ENCODE measurements at regions not wholly inside any gene's neighbourhood (a gene's known extent, or its start where the extent isn't known, plus 50 kb on each side); places are given as distances from the start of the nearest gene placed in this dataset.

GRCh38 chr2:116074161-116074560 lies 1631.7 kb downstream of the DPP10 start:
- in situ Hi-C loops (cut with MboI; ENCODE audit: low pct_ligation_motif_present in 1 of 4, low pct_unique_long_range_greater_than_20kb in 1 of 4, low sequenced_read_pairs in 3 of 4): no loop called here
- H3K27me3 ChIP-seq: no peaks in the 10 kb centered on the region
- no peak overlapping the region for H3K27ac ChIP-seq
- H3K36me3 ChIP-seq: no peaks in the 10 kb centered on the region
- H3K9me3 ChIP-seq: peaks cover 0 to 2% of the 10 kb centered on the region in 2 donors
- H3K4me3 ChIP-seq: no peak overlapping the region
- TF ChIP-seq POLR2A (IDR thresholded peaks at IDR 0.05) (no peak), POLR2AphosphoS5 (IDR thresholded peaks at IDR 0.05) (no peak), CTCF (IDR thresholded peaks at IDR 0.05) (no peak), EP300 (IDR thresholded peaks at IDR 0.05; ENCODE audit: low read depth) (no peak)
- DNase-seq: no peak
- intact Hi-C loops (cut with DNase I; ENCODE audit: low total_unique reads): no loop called here
- H3K4me1 ChIP-seq: no peaks in the 10 kb centered on the region
- WGBS, 2 donors (ENCODE audit: low coverage in 1 of 2): 77 to 95% methylated on average over 4 of the region's 4 CpGs

- WGBS, 2 donors (ENCODE audit: low coverage in 1 of 2): 62 to 69% methylated on average over 3 of the region's 3 CpGs
- Histone ChIP-seq H3K27me3 (no peaks in the 10 kb centered on the region), H3K4me1 (no peaks in the 10 kb centered on the region), H3K27ac (no peak overlapping the region), H3K9me3 (no peaks in the 10 kb centered on the region), H3K36me3 (no peaks in the 10 kb centered on the region), H3K4me3 (no peak overlapping the region)
- DNase-seq: no peak
- intact Hi-C loops (cut with DNase I; ENCODE audit: low total_unique reads) (no loop called here), in situ Hi-C loops (cut with MboI; ENCODE audit: low pct_ligation_motif_present in 1 of 4, low pct_unique_long_range_greater_than_20kb in 1 of 4, low sequenced_read_pairs in 3 of 4) (no loop called here)
- TF ChIP-seq POLR2A (IDR thresholded peaks at IDR 0.05) (no peak), CTCF (IDR thresholded peaks at IDR 0.05) (no peak), POLR2AphosphoS5 (IDR thresholded peaks at IDR 0.05) (no peak), EP300 (IDR thresholded peaks at IDR 0.05; ENCODE audit: low read depth) (no peak)
Observed at GRCh38 chr2:116088236-116088635, 1645.8 kb downstream of the DPP10 start.

GRCh38 chr2:116094196-116094595 lies 1651.8 kb downstream of the DPP10 start:
- intact Hi-C loops (cut with DNase I; ENCODE audit: low total_unique reads) (no loop called here), in situ Hi-C loops (cut with MboI; ENCODE audit: low pct_ligation_motif_present in 1 of 4, low pct_unique_long_range_greater_than_20kb in 1 of 4, low sequenced_read_pairs in 3 of 4) (no loop called here)
- no peaks in the 10 kb centered on the region for H3K4me1 ChIP-seq
- TF ChIP-seq POLR2AphosphoS5 (IDR thresholded peaks at IDR 0.05): no peak
- TF ChIP-seq POLR2A (IDR thresholded peaks at IDR 0.05): no peak
- no peak for TF ChIP-seq CTCF (IDR thresholded peaks at IDR 0.05)
- no peak for TF ChIP-seq EP300 (IDR thresholded peaks at IDR 0.05; ENCODE audit: low read depth)
- H3K9me3 ChIP-seq: no peaks in the 10 kb centered on the region
- WGBS, 2 donors (ENCODE audit: low coverage in 1 of 2): 0% methylated on average over 1 of the region's 1 CpG; no CpG with 5 or more reads in 1 of the 2 donors
- H3K36me3 ChIP-seq: no peaks in the 10 kb centered on the region
- H3K27ac ChIP-seq: no peak overlapping the region
- DNase-seq: no peak
- no peak overlapping the region for H3K4me3 ChIP-seq
- no peaks in the 10 kb centered on the region for H3K27me3 ChIP-seq

- in situ Hi-C loops (cut with MboI; ENCODE audit: low pct_ligation_motif_present in 1 of 4, low pct_unique_long_range_greater_than_20kb in 1 of 4, low sequenced_read_pairs in 3 of 4) (no loop called here), intact Hi-C loops (cut with DNase I; ENCODE audit: low total_unique reads) (no loop called here)
- Histone ChIP-seq H3K36me3 (no peaks in the 10 kb centered on the region), H3K27me3 (no peaks in the 10 kb centered on the region), H3K4me3 (no peak overlapping the region), H3K27ac (no peak overlapping the region), H3K9me3 (no peaks in the 10 kb centered on the region), H3K4me1 (no peaks in the 10 kb centered on the region)
- DNase-seq: no peak
- WGBS, 2 donors (ENCODE audit: low coverage in 1 of 2): 55 to 74% methylated on average over 4 of the region's 4 CpGs
- TF ChIP-seq EP300 (IDR thresholded peaks at IDR 0.05; ENCODE audit: low read depth) (no peak), CTCF (IDR thresholded peaks at IDR 0.05) (no peak), POLR2A (IDR thresholded peaks at IDR 0.05) (no peak), POLR2AphosphoS5 (IDR thresholded peaks at IDR 0.05) (no peak)
Observed at GRCh38 chr2:116095636-116096035, 1653.2 kb downstream of the DPP10 start.

Measured in transverse colon (tissue), 4 donors.